Endothelial cell of umbilical vein (primary cell): ENCODE measurements at regions not wholly inside any gene's neighbourhood (a gene's known extent, or its start where the extent isn't known, plus 50 kb on each side); places are given as distances from the start of the nearest gene placed in this dataset.

Experiments
- BruUV-seq: library from RNA; stranded (reverse); fragments of 400-500 nt; replicated peaks from 2 replicates; lab custom pipeline; 2021; lab: Mats Ljungman, UMichigan
- CTCF ChIA-PET: fragments of 300-600, 350-600 bp; sonication (Branson Sonifier 250); formaldehyde crosslinking; loops from one replicate; lab custom pipeline; 2021; ENCODE audit warnings: antibody characterized with exemption, inconsistent platforms; lab: Charles Lee
- POLR2A ChIA-PET: fragments of 300-600, 350-600 bp; sonication (Branson Sonifier 250); formaldehyde crosslinking; loops from one replicate; lab custom pipeline; 2021; ENCODE audit warnings: antibody characterized with exemption, inconsistent platforms; lab: Charles Lee
- DNase-seq: peaks from one replicate; pipeline ENCODE4 v3.0.0-alpha.2; 2011; ENCODE audit warnings: low read depth, low spot score
- FAIRE-seq: peaks from 2 replicates; lab custom pipeline; 2011; peaks lifted over from hg19 to GRCh38; lab: Jason Lieb, UNC
- H2AFZ ChIP-seq: 2 replicates; pipeline ENCODE4 v1.6.0; 2012; ENCODE audit warnings: low read depth, low read length, control low read depth, inconsistent platforms
- H3K27ac ChIP-seq: 2 replicates; pipeline ENCODE4 v1.5.1; 2011; ENCODE audit warnings: low read depth, mild to moderate bottlenecking, control low read depth, low read length, moderate library complexity; ENCODE audit not compliant: insufficient read depth
- H3K27me3 ChIP-seq, 2 experiments: 2 replicates each; pipeline versions ENCODE4 v1.6.0 to v1.6.1; 2011; ENCODE audit warnings: low read length in 2 of 2, mixed read lengths in 1 of 2; ENCODE audit not compliant: control insufficient read depth in 2 of 2, insufficient read depth in 2 of 2
- H3K36me3 ChIP-seq, 2 experiments: 2 replicates in 1 of 2; 3 replicates in 1 of 2; pipeline ENCODE4 v1.5.1; 2011; ENCODE audit warnings: low read length in 2 of 2, mild to moderate bottlenecking in 1 of 2, moderate library complexity in 1 of 2; ENCODE audit not compliant: control insufficient read depth in 2 of 2, insufficient read depth in 2 of 2; ENCODE audit errors: extremely low read depth in 1 of 2
- H3K4me1 ChIP-seq: 3 replicates; pipeline ENCODE4 v1.5.1; 2011; ENCODE audit warnings: mild to moderate bottlenecking, low read length; ENCODE audit not compliant: control insufficient read depth, insufficient read depth; ENCODE audit errors: extremely low read depth
- H3K4me2 ChIP-seq: 2 replicates; pipeline ENCODE4 v1.6.1; 2011; ENCODE audit warnings: low read length, control low read depth, mixed read lengths; ENCODE audit not compliant: insufficient read depth
- H3K4me3 ChIP-seq, 3 experiments: fragments of 200-600 bp in 1 of 3; sonication (generic), shearing (Covaris generic) in 1 of 3; replicated peaks in 1 of 3; 2 replicates each; pipeline ENCODE4 v1.5.1; 2011 to 2016; ENCODE audit warnings: control low read depth in 3 of 3, low read length in 3 of 3, mild to moderate bottlenecking in 2 of 3, inconsistent platforms in 1 of 3, low read depth in 1 of 3, moderate library complexity in 1 of 3; ENCODE audit not compliant: insufficient read depth in 1 of 3
- H3K79me2 ChIP-seq: 2 replicates; pipeline ENCODE4 v1.6.0; 2012; ENCODE audit warnings: low read length, inconsistent platforms; ENCODE audit not compliant: control insufficient read depth, insufficient read depth
- H3K9ac ChIP-seq: replicated peaks from 2 replicates; pipeline ENCODE3; 2011; ENCODE audit warnings: low read length, control low read depth; ENCODE audit not compliant: insufficient read depth; ENCODE audit errors: extremely low read depth
- H3K9me1 ChIP-seq: replicated peaks from 3 replicates; pipeline ENCODE4 v1.6.0; 2011; ENCODE audit warnings: mild to moderate bottlenecking, low read length; ENCODE audit not compliant: control insufficient read depth, insufficient read depth; ENCODE audit errors: extremely low read depth
- H3K9me3 ChIP-seq: replicated peaks from 2 replicates; pipeline ENCODE4 v1.5.1; 2012; ENCODE audit warnings: low read length, inconsistent platforms; ENCODE audit not compliant: control insufficient read depth, insufficient read depth
- H4K20me1 ChIP-seq: replicated peaks from 2 replicates; pipeline ENCODE3; 2011; ENCODE audit warnings: mild to moderate bottlenecking, low read length; ENCODE audit not compliant: control insufficient read depth, insufficient read depth; ENCODE audit errors: extremely low read depth
- GATA2 ChIP-seq: IDR thresholded peaks from 2 replicates; pipeline ENCODE4 v1.7.0; 2011; ENCODE audit warnings: low read depth, mild to moderate bottlenecking, moderate library complexity, mixed read lengths, low read length; ENCODE audit not compliant: insufficient read length, insufficient read depth
- JUN ChIP-seq: IDR thresholded peaks from 2 replicates; pipeline ENCODE4 v1.6.1; 2011; ENCODE audit warnings: borderline replicate concordance, low read depth; ENCODE audit not compliant: insufficient read length, insufficient read depth
- POLR2A ChIP-seq: IDR thresholded peaks from 2 replicates; pipeline ENCODE4 v1.6.1; 2012; ENCODE audit warnings: low read depth, mild to moderate bottlenecking, control low read depth, low read length
- POLR2AphosphoS5 ChIP-seq: IDR thresholded peaks from 2 replicates; pipeline ENCODE4 v1.6.1; 2012; ENCODE audit warnings: low read depth, mild to moderate bottlenecking, control low read depth, low read length, moderate library complexity; ENCODE audit not compliant: insufficient read depth
- dilution Hi-C: fragments of 300-500 bp; cut with MboI; formaldehyde crosslinking; loops from one replicate; pipeline ENCODE4 v1.15.0; 2019; ENCODE audit warnings: low sequenced_read_pairs; ENCODE audit not compliant: extremely low pct_ligation_motif_present
- intact Hi-C: fragments of 100-400 bp; cut with micrococcal nuclease; formaldehyde crosslinking; loops from one replicate; pipeline ENCODE4 v1.10.0; 2022
- TF ChIP-seq, protein P1 (sequence below), 2 donors: IDR thresholded peaks; 1 replicate in 1 of 2; 2 replicates in 1 of 2; pipeline ENCODE4 v1.5.1; 2011; ENCODE audit warnings: low read length in 2 of 2, mild to moderate bottlenecking in 2 of 2, moderate library complexity in 2 of 2, control low read depth in 1 of 2, inconsistent platforms in 1 of 2, low read depth in 1 of 2; ENCODE audit not compliant: insufficient read depth in 1 of 2; ENCODE audit errors: extremely low read depth in 1 of 2
- TF ChIP-seq, protein P2 (sequence below): IDR thresholded peaks from 2 replicates; pipeline ENCODE4 v1.6.1; 2011; ENCODE audit not compliant: insufficient read depth, insufficient read length

DNA sequence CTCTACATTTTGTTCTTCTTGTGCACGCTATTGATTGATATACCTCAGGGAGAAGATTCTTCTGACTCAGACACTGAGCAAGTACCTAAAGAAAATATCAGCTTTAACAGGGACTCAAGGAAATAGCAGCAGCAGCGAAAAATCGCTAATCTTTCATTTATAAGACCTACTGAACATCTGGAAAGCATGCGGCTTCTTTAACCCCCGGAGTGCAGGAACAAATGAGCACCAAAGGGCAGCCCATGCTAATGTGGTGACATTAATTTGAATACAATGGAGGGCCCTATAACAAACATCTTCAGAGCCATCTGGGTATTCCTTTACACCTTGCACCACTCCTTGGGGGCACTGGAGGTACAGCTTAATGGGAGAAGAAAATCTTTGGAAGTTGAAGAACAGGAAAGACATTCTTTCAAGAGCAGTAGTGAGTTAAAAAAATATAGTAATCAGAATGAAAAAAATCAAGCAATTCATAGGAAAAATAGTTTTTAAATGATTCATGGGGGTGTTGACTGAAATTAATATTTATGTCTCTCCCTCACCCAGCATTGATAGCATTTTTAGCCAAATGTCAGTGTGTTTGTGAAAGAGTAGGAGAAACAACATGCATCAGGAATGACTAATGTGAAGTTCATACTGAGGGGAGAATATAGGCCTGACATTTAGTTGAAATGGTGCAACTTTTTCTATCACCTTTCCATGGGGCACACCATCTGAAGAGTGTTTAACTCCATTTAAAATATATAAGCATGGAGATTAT, 281.7 kb downstream of the HRH4 start:
- H3K9me3 ChIP-seq, result no peaks in the 10 kb centered on the region
- H3K4me2 ChIP-seq, result no peak overlapping the region
- TF ChIP-seq GATA2 (no peak), POLR2A (no peak)
- no peaks in the 10 kb centered on the region for H3K36me3 ChIP-seq
- no TSS peak for BruUV-seq
- ChIA-PET CTCF (interaction anchor here (1.7 to 1.9 kb wide), 2 partner anchors 13 to 15 kb away, joined by 6 to 7 read pairs; no protein-coding TSS in a partner anchor), POLR2A (no interaction called here)
- DNase-seq (no peak), FAIRE-seq (no peak)
- no peak overlapping the region for H2AFZ ChIP-seq
- H4K20me1 ChIP-seq, result no peaks in the 10 kb centered on the region
- peaks cover 7 to 8% of the 10 kb centered on the region in 2 experiments for H3K27me3 ChIP-seq
- dilution Hi-C loops, result no loop called here
- intact Hi-C loops, result loop anchor here (5.0 kb wide), 1 partner anchor 610 kb away; the partner anchor contains the start of gene ZNF521
- no peaks in the 10 kb centered on the region for H3K4me1 ChIP-seq
- no peak overlapping the region for H3K4me3 ChIP-seq
- no peaks in the 10 kb centered on the region for H3K79me2 ChIP-seq
- H3K9ac ChIP-seq, result no peak overlapping the region
- no peak overlapping the region for H3K27ac ChIP-seq
- no peaks in the 10 kb centered on the region for H3K9me1 ChIP-seq

GRCh38 chr18:24754583-24755253, 294.3 kb downstream of the HRH4 start:
- dilution Hi-C loops (no loop called here), intact Hi-C loops (no loop called here)
- no peak overlapping the region for H3K9ac ChIP-seq
- FAIRE-seq, result no peak
- H4K20me1 ChIP-seq, result no peaks in the 10 kb centered on the region
- H3K9me1 ChIP-seq, result no peaks in the 10 kb centered on the region
- DNase-seq, result no peak
- TF ChIP-seq, protein P1, sequence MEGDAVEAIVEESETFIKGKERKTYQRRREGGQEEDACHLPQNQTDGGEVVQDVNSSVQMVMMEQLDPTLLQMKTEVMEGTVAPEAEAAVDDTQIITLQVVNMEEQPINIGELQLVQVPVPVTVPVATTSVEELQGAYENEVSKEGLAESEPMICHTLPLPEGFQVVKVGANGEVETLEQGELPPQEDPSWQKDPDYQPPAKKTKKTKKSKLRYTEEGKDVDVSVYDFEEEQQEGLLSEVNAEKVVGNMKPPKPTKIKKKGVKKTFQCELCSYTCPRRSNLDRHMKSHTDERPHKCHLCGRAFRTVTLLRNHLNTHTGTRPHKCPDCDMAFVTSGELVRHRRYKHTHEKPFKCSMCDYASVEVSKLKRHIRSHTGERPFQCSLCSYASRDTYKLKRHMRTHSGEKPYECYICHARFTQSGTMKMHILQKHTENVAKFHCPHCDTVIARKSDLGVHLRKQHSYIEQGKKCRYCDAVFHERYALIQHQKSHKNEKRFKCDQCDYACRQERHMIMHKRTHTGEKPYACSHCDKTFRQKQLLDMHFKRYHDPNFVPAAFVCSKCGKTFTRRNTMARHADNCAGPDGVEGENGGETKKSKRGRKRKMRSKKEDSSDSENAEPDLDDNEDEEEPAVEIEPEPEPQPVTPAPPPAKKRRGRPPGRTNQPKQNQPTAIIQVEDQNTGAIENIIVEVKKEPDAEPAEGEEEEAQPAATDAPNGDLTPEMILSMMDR (IDR thresholded peaks at IDR 0.05; ENCODE audit: extremely low read depth in 1 of 2, insufficient read depth in 1 of 2, low read depth in 1 of 2, low read length in 2 of 2), result no peak
- TF ChIP-seq GATA2 (no peak), POLR2A (no peak), POLR2AphosphoS5 (no peak), JUN (no peak)
- TF ChIP-seq, protein P2, sequence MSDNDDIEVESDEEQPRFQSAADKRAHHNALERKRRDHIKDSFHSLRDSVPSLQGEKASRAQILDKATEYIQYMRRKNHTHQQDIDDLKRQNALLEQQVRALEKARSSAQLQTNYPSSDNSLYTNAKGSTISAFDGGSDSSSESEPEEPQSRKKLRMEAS, result no peak
- no peak overlapping the region for H3K4me2 ChIP-seq
- H3K36me3 ChIP-seq, result no peaks in the 10 kb centered on the region
- peaks cover 4 to 9% of the 10 kb centered on the region in 2 experiments for H3K27me3 ChIP-seq
- no TSS peak for BruUV-seq
- ChIA-PET POLR2A (no interaction called here), CTCF (interaction anchor here (0.8 to 1.3 kb wide), 3 partner anchors 85 to 261 kb away, joined by 3 read pairs; no protein-coding TSS in a partner anchor)
- no peak overlapping the region for H3K4me3 ChIP-seq
- H3K9me3 ChIP-seq, result no peaks in the 10 kb centered on the region
- no peak overlapping the region for H3K27ac ChIP-seq
- H3K79me2 ChIP-seq, result no peaks in the 10 kb centered on the region
- H3K4me1 ChIP-seq, result no peaks in the 10 kb centered on the region
- no peak overlapping the region for H2AFZ ChIP-seq
